ENCODE measurements at regions not wholly inside any gene's neighbourhood (a gene's known extent, or its start where the extent isn't known, plus 50 kb on each side); places are given as distances from the start of the nearest gene placed in this dataset.

- Histone ChIP-seq H3K79me2 (ENCODE audit: low read length) (peaks cover 22% of the 10 kb centered on the region), H3K4me2 (ENCODE audit: low read length) (no peak overlapping the region), H3K27me3 (ENCODE audit: low read depth, low read length) (no peaks in the 10 kb centered on the region), H3K9me3 (ENCODE audit: insufficient read depth, low read length) (no peaks in the 10 kb centered on the region), H2AFZ (ENCODE audit: low read depth, low read length) (no peak overlapping the region), H3K27ac (ENCODE audit: low read length) (no peak overlapping the region), H3K4me1 (ENCODE audit: low read length) (peaks cover 18% of the 10 kb centered on the region), H4K20me1 (ENCODE audit: insufficient read depth, low read length) (peaks cover 33% of the 10 kb centered on the region), H3K9ac (ENCODE audit: low read length) (no peak overlapping the region), H3K4me3 (ENCODE audit: low read length) (no peak overlapping the region), H3K36me3 (replicated peaks; ENCODE audit: low read depth, low read length) (peaks cover 69% of the 10 kb centered on the region)
- no peak for TF ChIP-seq EZH2phosphoT487 (IDR thresholded peaks at IDR 0.05; ENCODE audit: low read depth)
- TF ChIP-seq, protein P1, sequence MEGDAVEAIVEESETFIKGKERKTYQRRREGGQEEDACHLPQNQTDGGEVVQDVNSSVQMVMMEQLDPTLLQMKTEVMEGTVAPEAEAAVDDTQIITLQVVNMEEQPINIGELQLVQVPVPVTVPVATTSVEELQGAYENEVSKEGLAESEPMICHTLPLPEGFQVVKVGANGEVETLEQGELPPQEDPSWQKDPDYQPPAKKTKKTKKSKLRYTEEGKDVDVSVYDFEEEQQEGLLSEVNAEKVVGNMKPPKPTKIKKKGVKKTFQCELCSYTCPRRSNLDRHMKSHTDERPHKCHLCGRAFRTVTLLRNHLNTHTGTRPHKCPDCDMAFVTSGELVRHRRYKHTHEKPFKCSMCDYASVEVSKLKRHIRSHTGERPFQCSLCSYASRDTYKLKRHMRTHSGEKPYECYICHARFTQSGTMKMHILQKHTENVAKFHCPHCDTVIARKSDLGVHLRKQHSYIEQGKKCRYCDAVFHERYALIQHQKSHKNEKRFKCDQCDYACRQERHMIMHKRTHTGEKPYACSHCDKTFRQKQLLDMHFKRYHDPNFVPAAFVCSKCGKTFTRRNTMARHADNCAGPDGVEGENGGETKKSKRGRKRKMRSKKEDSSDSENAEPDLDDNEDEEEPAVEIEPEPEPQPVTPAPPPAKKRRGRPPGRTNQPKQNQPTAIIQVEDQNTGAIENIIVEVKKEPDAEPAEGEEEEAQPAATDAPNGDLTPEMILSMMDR (IDR thresholded peaks at IDR 0.05; ENCODE audit: low read depth, low read length), result no peak
Observed at GRCh38 chr18:46266473-46266872, 162.3 kb downstream of the HAUS1 start.

DNA sequence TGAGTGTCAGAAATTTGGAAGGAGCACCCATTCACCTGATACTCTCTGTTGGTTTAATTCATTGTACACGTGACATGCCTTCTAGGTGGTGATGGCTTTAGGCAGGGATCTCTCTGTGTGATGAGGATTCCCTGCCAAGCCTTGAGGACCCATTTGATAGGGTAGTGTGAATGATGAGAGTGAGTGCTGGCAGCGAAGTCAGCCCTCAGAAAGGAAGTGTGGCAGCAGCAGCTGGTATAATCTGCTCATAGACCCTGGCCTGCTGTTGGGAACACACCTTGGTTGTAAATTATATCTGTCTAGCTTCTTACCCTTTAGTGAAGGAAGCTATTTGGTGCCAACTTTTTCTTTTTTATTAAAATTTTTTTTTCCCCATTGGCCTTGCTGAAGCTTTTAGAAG, 164.5 kb downstream of the HAUS1 start:
- Histone ChIP-seq H3K27ac (ENCODE audit: low read length) (no peak overlapping the region), H3K4me1 (ENCODE audit: low read length) (peaks cover 18% of the 10 kb centered on the region), H3K36me3 (replicated peaks; ENCODE audit: low read depth, low read length) (peaks cover 53% of the 10 kb centered on the region), H3K79me2 (ENCODE audit: low read length) (peaks cover 9% of the 10 kb centered on the region; the same call in 1 of the 2 replicates), H3K27me3 (ENCODE audit: low read depth, low read length) (no peaks in the 10 kb centered on the region), H3K9ac (ENCODE audit: low read length) (no peak overlapping the region), H3K4me3 (ENCODE audit: low read length) (no peak overlapping the region), H3K4me2 (ENCODE audit: low read length) (no peak overlapping the region), H3K9me3 (ENCODE audit: insufficient read depth, low read length) (no peaks in the 10 kb centered on the region), H2AFZ (ENCODE audit: low read depth, low read length) (no peak overlapping the region), H4K20me1 (ENCODE audit: insufficient read depth, low read length) (peaks cover 18% of the 10 kb centered on the region)
- no peak for TF ChIP-seq EZH2phosphoT487 (IDR thresholded peaks at IDR 0.05; ENCODE audit: low read depth)
- TF ChIP-seq, protein P1 (IDR thresholded peaks at IDR 0.05; ENCODE audit: low read depth, low read length), result no peak

GRCh38 chr18:46269275-46269674, 165.1 kb downstream of the HAUS1 start:
- Histone ChIP-seq H3K36me3 (replicated peaks; ENCODE audit: low read depth, low read length) (peaks cover 47% of the 10 kb centered on the region), H3K4me1 (ENCODE audit: low read length) (peaks cover 15% of the 10 kb centered on the region), H3K27me3 (ENCODE audit: low read depth, low read length) (no peaks in the 10 kb centered on the region), H3K4me2 (ENCODE audit: low read length) (no peak overlapping the region), H4K20me1 (ENCODE audit: insufficient read depth, low read length) (peaks cover 12% of the 10 kb centered on the region), H3K4me3 (ENCODE audit: low read length) (no peak overlapping the region), H3K9me3 (ENCODE audit: insufficient read depth, low read length) (no peaks in the 10 kb centered on the region), H3K79me2 (ENCODE audit: low read length) (peaks cover 9% of the 10 kb centered on the region; the same call in 1 of the 2 replicates), H3K27ac (ENCODE audit: low read length) (no peak overlapping the region), H2AFZ (ENCODE audit: low read depth, low read length) (no peak overlapping the region), H3K9ac (ENCODE audit: low read length) (no peak overlapping the region)
- TF ChIP-seq, protein P1 (IDR thresholded peaks at IDR 0.05; ENCODE audit: low read depth, low read length), result no peak
- TF ChIP-seq EZH2phosphoT487 (IDR thresholded peaks at IDR 0.05; ENCODE audit: low read depth), result no peak

DNA sequence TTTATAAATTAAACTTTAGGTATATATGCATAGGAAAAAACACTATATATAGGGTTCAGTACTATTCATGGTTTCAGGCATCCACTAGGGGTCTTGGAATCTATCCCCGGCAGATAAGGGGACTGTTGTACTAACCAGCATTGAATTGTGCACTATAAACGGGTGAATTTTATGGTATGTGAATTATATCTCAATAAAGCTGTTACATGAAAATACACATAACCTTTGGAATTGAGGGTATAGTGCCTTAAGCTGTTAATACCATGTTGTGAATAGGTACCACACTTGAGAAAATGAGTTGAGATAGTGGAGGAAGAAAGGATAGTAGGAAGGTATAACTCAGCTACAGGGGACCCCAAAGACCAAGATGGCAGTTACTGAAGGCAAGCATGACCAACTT, 167.3 kb downstream of the HAUS1 start:
- Histone ChIP-seq H3K36me3 (replicated peaks; ENCODE audit: low read depth, low read length) (peaks cover 26% of the 10 kb centered on the region), H3K4me3 (ENCODE audit: low read length) (no peak overlapping the region), H2AFZ (ENCODE audit: low read depth, low read length) (no peak overlapping the region), H3K9me3 (ENCODE audit: insufficient read depth, low read length) (no peaks in the 10 kb centered on the region), H3K27ac (ENCODE audit: low read length) (no peak overlapping the region), H3K9ac (ENCODE audit: low read length) (no peak overlapping the region), H3K27me3 (ENCODE audit: low read depth, low read length) (no peaks in the 10 kb centered on the region), H3K79me2 (ENCODE audit: low read length) (peaks cover under 1% of the 10 kb centered on the region; the same call in 1 of the 2 replicates), H4K20me1 (ENCODE audit: insufficient read depth, low read length) (peaks cover 4% of the 10 kb centered on the region; the same call in 1 of the 2 replicates), H3K4me2 (ENCODE audit: low read length) (no peak overlapping the region), H3K4me1 (ENCODE audit: low read length) (no peaks in the 10 kb centered on the region)
- TF ChIP-seq, protein P1 (IDR thresholded peaks at IDR 0.05; ENCODE audit: low read depth, low read length), result no peak
- no peak for TF ChIP-seq EZH2phosphoT487 (IDR thresholded peaks at IDR 0.05; ENCODE audit: low read depth)

Measured in OCI-LY3 (cell line).